HG03135 (cell line): ENCODE measurements at regions not wholly inside any gene's neighbourhood (a gene's known extent, or its start where the extent isn't known, plus 50 kb on each side); places are given as distances from the start of the nearest gene placed in this dataset.

Experiments
- ATAC-seq: cut with Tn5 transposase; IDR thresholded peaks from one replicate; pipeline ENCODE4 v1.9.1; 2021; ENCODE audit warnings: mild to moderate bottlenecking, moderate library complexity; ENCODE audit not compliant: unreplicated experiment

GRCh38 chr4:57287687-57288604 is 177.8 kb upstream of the IGFBP7 start:
- no peak for ATAC-seq

- no peak for ATAC-seq
Observed at GRCh38 chr4:57282933-57283310, 172.7 kb upstream of the IGFBP7 start.

- no peak for ATAC-seq
Observed at GRCh38 chr4:57280481-57280880, 170.3 kb upstream of the IGFBP7 start.

GRCh38 chr4:57278780-57279179 is 168.6 kb upstream of the IGFBP7 start:
- ATAC-seq = no peak

GRCh38 chr4:57274082-57274481 is 163.9 kb upstream of the IGFBP7 start:
- ATAC-seq = no peak

GRCh38 chr4:57270346-57270745 is 160.2 kb upstream of the IGFBP7 start:
- no peak for ATAC-seq

GRCh38 chr4:57265831-57266582 is 155.8 kb upstream of the IGFBP7 start:
- no peak for ATAC-seq

GRCh38 chr4:57254754-57255153 is 144.6 kb upstream of the IGFBP7 start:
- ATAC-seq = no peak

- no peak for ATAC-seq
Observed at GRCh38 chr4:57249083-57249482, 138.9 kb upstream of the IGFBP7 start.

- no peak for ATAC-seq
Observed at GRCh38 chr4:57243076-57243475, 132.9 kb upstream of the IGFBP7 start.

GRCh38 chr4:57234252-57234775 is 124.1 kb upstream of the IGFBP7 start:
- no peak for ATAC-seq

- no peak for ATAC-seq
Observed at GRCh38 chr4:57233386-57233785, 123.2 kb upstream of the IGFBP7 start.

- no peak for ATAC-seq
Observed at GRCh38 chr4:57231781-57232180, 121.6 kb upstream of the IGFBP7 start.

GRCh38 chr4:57220734-57221133 is 110.5 kb upstream of the IGFBP7 start:
- no peak for ATAC-seq

GRCh38 chr4:57220172-57220571 is 110.0 kb upstream of the IGFBP7 start:
- ATAC-seq = no peak

GRCh38 chr4:57219431-57219830 is 109.2 kb upstream of the IGFBP7 start:
- no peak for ATAC-seq

- no peak for ATAC-seq
Observed at GRCh38 chr4:57214654-57215411, 104.6 kb upstream of the IGFBP7 start.

GRCh38 chr4:57211131-57211530 is 100.9 kb upstream of the IGFBP7 start:
- no peak for ATAC-seq

GRCh38 chr4:57206172-57206571 is 96.0 kb upstream of the IGFBP7 start:
- ATAC-seq = no peak

- ATAC-seq = no peak
Observed at GRCh38 chr4:57205580-57205979, 95.4 kb upstream of the IGFBP7 start.

GRCh38 chr4:57200799-57201327 is 90.7 kb upstream of the IGFBP7 start:
- ATAC-seq = no peak
